GM23338 (cell line): ENCODE measurements at regions not wholly inside any gene's neighbourhood (a gene's known extent, or its start where the extent isn't known, plus 50 kb on each side); places are given as distances from the start of the nearest gene placed in this dataset.

ENCODE experiments used
- ATAC-seq: fragments of 200-7000 bp; cut with Tn5 transposase; 3 replicates; pipeline ENCODE4 v1.9.1; 2020
- DNase-seq: peaks from one replicate; pipeline ENCODE4 v3.0.0-alpha.2; 2015; ENCODE audit warnings: low spot score
- H2AFZ ChIP-seq: fragments of 200-600 bp; sonication (generic); 2 replicates; pipeline ENCODE4 v1.8.0; 2016; ENCODE audit warnings: antibody characterized with exemption, mild to moderate bottlenecking, moderate library complexity
- H3F3A ChIP-seq: fragments of 200-600 bp; sonication (generic); replicated peaks from 2 replicates; pipeline ENCODE4 v1.8.0; 2017; ENCODE audit warnings: antibody characterized with exemption, mixed run types, low read depth
- H3K27ac ChIP-seq: fragments of 200-600 bp; sonication (generic); 2 replicates; pipeline ENCODE4 v1.6.1; 2016; ENCODE audit warnings: low read depth
- H3K27me3 ChIP-seq: fragments of 200-600 bp; sonication (generic); 2 replicates; pipeline ENCODE4 v1.8.0; 2016; ENCODE audit warnings: mild to moderate bottlenecking, mixed run types, moderate library complexity; ENCODE audit not compliant: insufficient read depth
- H3K36me3 ChIP-seq: fragments of 200-600 bp; sonication (generic); 2 replicates; pipeline ENCODE4 v1.8.0; 2016; ENCODE audit warnings: mild to moderate bottlenecking; ENCODE audit not compliant: insufficient read depth
- H3K4me1 ChIP-seq: fragments of 200-600 bp; sonication (generic); 2 replicates; pipeline ENCODE4 v1.8.0; 2016; ENCODE audit warnings: mild to moderate bottlenecking, moderate library complexity; ENCODE audit not compliant: insufficient read depth
- H3K4me2 ChIP-seq: fragments of 200-600 bp; sonication (generic); 2 replicates; pipeline ENCODE4 v1.7.1; 2017; ENCODE audit warnings: mixed run types
- H3K4me3 ChIP-seq: fragments of 200-600 bp; sonication (generic); 2 replicates; pipeline ENCODE4 v1.6.1; 2016; ENCODE audit warnings: mixed run types
- H3K79me2 ChIP-seq: fragments of 200-600 bp; sonication (generic); replicated peaks from 2 replicates; pipeline ENCODE4 v1.8.0; 2017; ENCODE audit warnings: mild to moderate bottlenecking; ENCODE audit not compliant: insufficient read depth
- H3K9me2 ChIP-seq: fragments of 200-600 bp; sonication (generic); 2 replicates; pipeline ENCODE4 v1.8.0; 2017; ENCODE audit not compliant: insufficient read depth
- H4K20me1 ChIP-seq: fragments of 200-600 bp; sonication (generic); replicated peaks from 2 replicates; pipeline ENCODE4 v1.8.0; 2017; ENCODE audit warnings: mild to moderate bottlenecking; ENCODE audit not compliant: insufficient read depth
- H3K27ac Mint-ChIP-seq: 2 replicates; pipeline ENCODE4 v1.8.0; 2020; ENCODE audit warnings: inconsistent platforms, mild to moderate bottlenecking, moderate library complexity, mixed read lengths
- H3K27me3 Mint-ChIP-seq: 3 replicates; pipeline ENCODE4 v1.8.0; 2022; ENCODE audit warnings: low read depth, mild to moderate bottlenecking, moderate library complexity, mixed read lengths, inconsistent platforms; ENCODE audit not compliant: insufficient read depth, poor library complexity
- H3K36me3 Mint-ChIP-seq: 3 replicates; pipeline ENCODE4 v1.8.0; 2021; ENCODE audit warnings: low read depth, mild to moderate bottlenecking, inconsistent platforms, moderate library complexity, mixed read lengths
- H3K4me1 Mint-ChIP-seq: 3 replicates; pipeline ENCODE4 v1.8.0; 2020; ENCODE audit warnings: mild to moderate bottlenecking, inconsistent platforms, mixed read lengths
- H3K4me3 Mint-ChIP-seq: 3 replicates; pipeline ENCODE4 v1.8.0; 2021; ENCODE audit warnings: moderate library complexity, mild to moderate bottlenecking, inconsistent platforms, mixed read lengths
- H3K9me3 Mint-ChIP-seq: 3 replicates; pipeline ENCODE4 v1.8.0; 2020; ENCODE audit warnings: moderate library complexity, mild to moderate bottlenecking, inconsistent platforms, mixed read lengths
- CREB1 ChIP-seq: fragments of 250-450 bp; sonication (Bioruptor Pico); IDR thresholded peaks from 2 replicates; pipeline ENCODE4 v1.5.0; 2020; ENCODE audit warnings: low read depth, mild to moderate bottlenecking, moderate library complexity
- CTCF ChIP-seq, 2 experiments: fragments of 200-600 bp in 1 of 2; sonication (generic) in 1 of 2; conservative IDR thresholded peaks; 2 replicates each; pipeline versions ENCODE4 v1.5.1 to v1.6.1; 2016 to 2017; ENCODE audit warnings: antibody characterized with exemption in 2 of 2, low read depth in 2 of 2, mild to moderate bottlenecking in 2 of 2, moderate library complexity in 1 of 2
- ETS1 ChIP-seq: IDR thresholded peaks from 2 replicates; pipeline ENCODE4 v1.6.1; 2016; ENCODE audit warnings: antibody characterized with exemption
- EZH2 ChIP-seq: fragments of 200-600 bp; sonication (generic); IDR thresholded peaks from one replicate; pipeline ENCODE4 v1.8.0; 2017; ENCODE audit warnings: antibody characterized with exemption, mild to moderate bottlenecking, low read depth; ENCODE audit not compliant: unreplicated experiment
- EZH2phosphoT487 ChIP-seq: fragments of 200-600 bp; sonication (generic); IDR thresholded peaks from one replicate; pipeline ENCODE4 v1.8.1; 2018; ENCODE audit warnings: antibody characterized with exemption; ENCODE audit not compliant: unreplicated experiment
- JUNB ChIP-seq: IDR thresholded peaks from one replicate; pipeline ENCODE4 v1.6.1; 2016; ENCODE audit warnings: antibody characterized with exemption; ENCODE audit not compliant: unreplicated experiment
- NANOG ChIP-seq: IDR thresholded peaks from 2 replicates; pipeline ENCODE4 v1.6.1; 2016; ENCODE audit warnings: antibody characterized with exemption, borderline replicate concordance
- POLR2AphosphoS5 ChIP-seq: IDR thresholded peaks from 2 replicates; pipeline ENCODE4 v1.6.1; 2016; ENCODE audit warnings: antibody characterized with exemption, low read depth
- REST ChIP-seq: IDR thresholded peaks from one replicate; pipeline ENCODE4 v1.6.1; 2018; ENCODE audit warnings: antibody characterized with exemption; ENCODE audit not compliant: unreplicated experiment
- STAT1 ChIP-seq: IDR thresholded peaks from one replicate; pipeline ENCODE4 v1.6.1; 2016; ENCODE audit warnings: antibody characterized with exemption; ENCODE audit not compliant: unreplicated experiment
- ZNF114 ChIP-seq: fragments of 250-450 bp; sonication (Bioruptor Pico); IDR thresholded peaks from 2 replicates; pipeline ENCODE4 v1.5.0; 2020; ENCODE audit warnings: mild to moderate bottlenecking, moderate library complexity
- ZNF331 ChIP-seq: fragments of 250-450 bp; sonication (Bioruptor Pico); IDR thresholded peaks from 2 replicates; pipeline ENCODE4 v1.5.0; 2020; ENCODE audit warnings: low read depth, mild to moderate bottlenecking, moderate library complexity
- ZNF462 ChIP-seq: fragments of 250-450 bp; sonication (Bioruptor Pico); IDR thresholded peaks from 2 replicates; pipeline ENCODE4 v1.5.0; 2020; ENCODE audit warnings: mild to moderate bottlenecking, moderate library complexity

- H3K27me3 ChIP-seq, result no peaks in the 10 kb centered on the region
- no peaks in the 10 kb centered on the region for H3K36me3 Mint-ChIP-seq
- H3K36me3 ChIP-seq, result no peaks in the 10 kb centered on the region
- no peaks in the 10 kb centered on the region; the same call in none of the 2 replicates for H3K9me2 ChIP-seq
- no peaks in the 10 kb centered on the region for H3K4me1 Mint-ChIP-seq
- H4K20me1 ChIP-seq, result no peaks in the 10 kb centered on the region
- no peak overlapping the region for H3K27ac Mint-ChIP-seq
- H3K9me3 Mint-ChIP-seq, result peaks cover 4% of the 10 kb centered on the region; the same call in 1 of the 3 replicates
- ATAC-seq, result no peak
- no peak overlapping the region for H3K27ac ChIP-seq
- no peak overlapping the region for H3K4me3 Mint-ChIP-seq
- H3K4me3 ChIP-seq, result no peak overlapping the region
- no peak overlapping the region for H2AFZ ChIP-seq
- no peaks in the 10 kb centered on the region for H3F3A ChIP-seq
- TF ChIP-seq JUNB (no peak), CREB1 (CRISPR knock-in tag) (no peak), CTCF (conservative IDR thresholded peaks at IDR 0.05; ENCODE audit: low read depth in 2 of 2) (no peak), ZNF331 (CRISPR knock-in tag) (no peak), STAT1 (no peak), REST (no peak), ZNF114 (CRISPR knock-in tag) (no peak), ETS1 (no peak), NANOG (no peak), EZH2phosphoT487 (no peak), POLR2AphosphoS5 (no peak), EZH2 (no peak), ZNF462 (CRISPR knock-in tag) (no peak)
- no peaks in the 10 kb centered on the region for H3K79me2 ChIP-seq
- no peaks in the 10 kb centered on the region for H3K27me3 Mint-ChIP-seq
- no peak for DNase-seq
- no peak overlapping the region for H3K4me2 ChIP-seq
- no peaks in the 10 kb centered on the region for H3K4me1 ChIP-seq
Observed at GRCh38 chr13:32941368-32941767, 74.9 kb upstream of the KL start.
